Cardiac muscle cell (in vitro differentiated cells and primary cell): ENCODE measurements at regions not wholly inside any gene's neighbourhood (a gene's known extent, or its start where the extent isn't known, plus 50 kb on each side); places are given as distances from the start of the nearest gene placed in this dataset.
A peak's percentile ranks its signal among the peaks of the same experiment; 100 is the strongest.

Experiments
- DNase-seq, 2 donors: peaks; one replicate each; pipeline versions ENCODE4 v3.0.0 to v3.0.0-alpha.2; 2010 to 2017; ENCODE audit warnings: low read depth in 1 of 2, low spot score in 1 of 2
- H3K27ac ChIP-seq: fragments of 200-600 bp; sonication (generic); 2 replicates; pipeline ENCODE4 v1.5.1; 2016
- H3K27me3 ChIP-seq: fragments of 200-600 bp; sonication (generic); 2 replicates; pipeline ENCODE4 v1.6.0; 2016; ENCODE audit warnings: control low read depth
- H3K36me3 ChIP-seq: fragments of 200-600 bp; sonication (generic); 2 replicates; pipeline ENCODE4 v1.5.1; 2016; ENCODE audit warnings: control low read depth
- H3K4me1 ChIP-seq: fragments of 200-600 bp; sonication (generic); 2 replicates; pipeline ENCODE4 v1.8.1; 2017; ENCODE audit warnings: low read depth, mild to moderate bottlenecking, mixed run types
- H3K4me3 ChIP-seq: fragments of 200-600 bp; sonication (generic); 2 replicates; pipeline ENCODE4 v1.5.1; 2016; ENCODE audit warnings: mild to moderate bottlenecking
- H3K9me3 ChIP-seq: fragments of 200-600 bp; sonication (generic); 2 replicates; pipeline ENCODE4 v1.5.1; 2017; ENCODE audit warnings: low read depth, mild to moderate bottlenecking, control low read depth
- TF ChIP-seq, protein P1 (sequence below): IDR thresholded peaks from 2 replicates; pipeline ENCODE4 v1.5.1; 2012; ENCODE audit warnings: low read depth, mild to moderate bottlenecking, low read length

DNA sequence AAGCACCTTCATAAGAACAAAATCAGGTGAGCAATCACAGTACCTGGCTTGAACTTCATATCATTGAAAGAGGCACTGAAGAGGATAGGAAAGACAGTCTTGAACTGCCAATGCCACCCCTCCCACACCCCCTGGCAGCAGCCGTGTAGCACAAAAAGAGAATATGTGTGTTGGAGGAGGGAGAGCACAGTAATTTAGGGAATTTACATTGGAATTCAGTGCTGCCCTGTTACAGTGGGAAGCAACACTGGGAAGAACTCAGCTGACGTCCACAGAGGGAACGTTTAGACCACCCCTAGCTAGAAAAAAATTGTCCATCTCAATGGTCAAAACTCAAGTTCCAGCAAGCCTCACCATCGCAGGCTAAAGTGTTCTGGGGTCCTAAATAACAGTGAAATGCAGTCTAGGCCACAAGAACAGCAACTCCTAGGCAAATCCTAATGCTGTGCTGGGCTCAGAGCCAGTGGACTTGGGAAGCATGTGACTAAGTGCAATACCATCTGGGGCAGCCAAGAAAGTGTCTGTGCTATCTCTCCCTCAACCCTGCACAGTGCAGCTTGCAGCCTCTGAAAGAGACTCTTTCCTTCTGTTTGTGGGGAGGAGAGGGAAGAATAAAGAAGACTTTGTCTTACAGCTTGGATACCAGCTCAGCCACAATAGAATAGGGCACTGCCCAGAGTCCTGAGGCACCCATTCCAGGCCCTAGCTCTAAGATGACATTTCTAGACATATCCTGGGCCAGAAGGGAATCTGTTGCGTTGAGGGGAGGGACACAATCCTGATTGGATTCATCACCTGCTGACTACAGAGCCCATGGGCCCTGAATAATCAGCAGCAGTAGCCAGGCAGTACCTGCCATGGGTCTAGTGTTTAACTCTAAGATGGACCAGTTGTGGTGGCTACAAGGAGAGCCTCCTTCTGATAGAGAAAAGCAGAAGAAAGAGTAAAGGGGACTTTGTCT, 62.1 kb upstream of the VLDLR start:
- H3K4me3 ChIP-seq, result no peak overlapping the region
- H3K9me3 ChIP-seq, result no peaks in the 10 kb centered on the region
- no peaks in the 10 kb centered on the region for H3K27me3 ChIP-seq
- no peaks in the 10 kb centered on the region for H3K36me3 ChIP-seq
- H3K4me1 ChIP-seq, result no peaks in the 10 kb centered on the region
- TF ChIP-seq, protein P1, sequence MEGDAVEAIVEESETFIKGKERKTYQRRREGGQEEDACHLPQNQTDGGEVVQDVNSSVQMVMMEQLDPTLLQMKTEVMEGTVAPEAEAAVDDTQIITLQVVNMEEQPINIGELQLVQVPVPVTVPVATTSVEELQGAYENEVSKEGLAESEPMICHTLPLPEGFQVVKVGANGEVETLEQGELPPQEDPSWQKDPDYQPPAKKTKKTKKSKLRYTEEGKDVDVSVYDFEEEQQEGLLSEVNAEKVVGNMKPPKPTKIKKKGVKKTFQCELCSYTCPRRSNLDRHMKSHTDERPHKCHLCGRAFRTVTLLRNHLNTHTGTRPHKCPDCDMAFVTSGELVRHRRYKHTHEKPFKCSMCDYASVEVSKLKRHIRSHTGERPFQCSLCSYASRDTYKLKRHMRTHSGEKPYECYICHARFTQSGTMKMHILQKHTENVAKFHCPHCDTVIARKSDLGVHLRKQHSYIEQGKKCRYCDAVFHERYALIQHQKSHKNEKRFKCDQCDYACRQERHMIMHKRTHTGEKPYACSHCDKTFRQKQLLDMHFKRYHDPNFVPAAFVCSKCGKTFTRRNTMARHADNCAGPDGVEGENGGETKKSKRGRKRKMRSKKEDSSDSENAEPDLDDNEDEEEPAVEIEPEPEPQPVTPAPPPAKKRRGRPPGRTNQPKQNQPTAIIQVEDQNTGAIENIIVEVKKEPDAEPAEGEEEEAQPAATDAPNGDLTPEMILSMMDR, result no peak
- no peak overlapping the region for H3K27ac ChIP-seq
- DNase-seq, result peak in 1 of 2 donors; percentile 99

GRCh38 chr9:2560180-2560579, 61.4 kb upstream of the VLDLR start:
- Histone ChIP-seq H3K27ac (no peak overlapping the region), H3K4me1 (no peaks in the 10 kb centered on the region), H3K4me3 (no peak overlapping the region)

DNA sequence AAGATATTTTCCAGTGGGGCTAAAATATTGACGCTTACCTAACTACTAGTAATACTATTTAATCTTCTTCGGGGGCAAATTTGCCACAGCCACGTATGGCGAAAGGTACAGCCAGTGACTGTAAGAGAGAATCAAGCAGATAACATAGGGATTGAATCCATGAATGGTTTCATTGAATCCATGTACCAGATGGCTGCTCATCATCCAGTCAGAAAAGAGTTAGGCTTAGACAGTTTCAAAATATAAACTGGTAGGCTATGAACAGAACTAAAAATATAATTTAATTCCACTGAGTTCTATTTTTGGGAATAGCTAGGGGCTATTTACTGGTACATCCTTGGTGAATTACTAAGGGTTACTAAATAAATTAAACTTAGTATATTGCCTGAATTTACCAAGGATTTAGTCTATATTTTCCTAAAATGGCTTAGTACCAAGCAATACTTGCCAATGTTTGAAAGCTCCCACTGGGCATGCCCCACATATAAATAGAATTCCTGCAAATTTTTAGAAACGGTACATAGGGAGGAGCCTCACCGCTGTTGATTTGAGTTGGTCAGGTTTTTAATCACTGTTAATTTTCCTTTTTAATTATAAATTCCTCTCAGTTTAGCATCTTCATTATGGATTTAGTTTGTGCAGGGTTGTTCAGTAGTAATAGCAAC, 55.8 kb upstream of the VLDLR start:
- H3K4me1 ChIP-seq, result peaks cover 3% of the 10 kb centered on the region
- no peak overlapping the region for H3K4me3 ChIP-seq
- no peaks in the 10 kb centered on the region for H3K9me3 ChIP-seq
- no peak for DNase-seq
- TF ChIP-seq, protein P1, result no peak
- H3K27ac ChIP-seq, result no peak overlapping the region
- no peaks in the 10 kb centered on the region for H3K27me3 ChIP-seq
- no peaks in the 10 kb centered on the region for H3K36me3 ChIP-seq

More at GRCh38 chr9:2560180-2560579, 61.4 kb upstream of the VLDLR start:
- no peaks in the 10 kb centered on the region for H3K36me3 ChIP-seq
- H3K9me3 ChIP-seq, result no peaks in the 10 kb centered on the region
- DNase-seq, result no peak
- H3K27me3 ChIP-seq, result no peaks in the 10 kb centered on the region
- TF ChIP-seq, protein P1, result no peak

- H3K9me3 ChIP-seq, result no peaks in the 10 kb centered on the region
- H3K4me3 ChIP-seq, result no peak overlapping the region
- no peak for DNase-seq
- no peaks in the 10 kb centered on the region for H3K27me3 ChIP-seq
- TF ChIP-seq, protein P1, result no peak
- peaks cover 18% of the 10 kb centered on the region for H3K4me1 ChIP-seq
- H3K36me3 ChIP-seq, result no peaks in the 10 kb centered on the region
- H3K27ac ChIP-seq, result no peak overlapping the region
Measured at GRCh38 chr9:2567922-2568321, 53.7 kb upstream of the VLDLR start.

DNA sequence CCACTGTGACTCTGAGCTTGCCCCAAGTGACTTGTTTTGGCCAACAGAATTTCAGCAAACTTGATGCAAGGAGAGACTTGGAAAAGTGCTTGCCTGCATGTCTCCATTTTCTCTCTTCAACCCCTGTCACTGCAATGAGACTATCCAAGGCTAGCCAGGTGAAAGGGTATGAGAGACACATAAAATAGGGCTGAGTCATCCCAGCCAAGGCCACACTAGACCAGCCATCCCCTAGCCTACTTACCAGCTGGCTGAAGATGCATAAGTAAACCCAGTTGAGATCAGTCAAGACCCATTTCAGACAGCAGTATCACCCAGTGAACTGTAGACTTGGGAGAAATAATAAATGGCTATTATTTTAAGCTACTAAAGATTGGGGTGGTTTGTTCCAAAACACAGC, 52.9 kb upstream of the VLDLR start:
- Histone ChIP-seq H3K27me3 (no peaks in the 10 kb centered on the region), H3K27ac (no peak overlapping the region), H3K4me1 (peaks cover 22% of the 10 kb centered on the region), H3K9me3 (no peaks in the 10 kb centered on the region), H3K4me3 (no peak overlapping the region), H3K36me3 (no peaks in the 10 kb centered on the region)
- DNase-seq, result no peak
- TF ChIP-seq, protein P1, result no peak
